HG03442 (cell line): ENCODE measurements at regions not wholly inside any gene's neighbourhood (a gene's known extent, or its start where the extent isn't known, plus 50 kb on each side); places are given as distances from the start of the nearest gene placed in this dataset.

Experiments
- ATAC-seq: cut with Tn5 transposase; IDR thresholded peaks from one replicate; pipeline ENCODE4 v1.9.1; 2021; ENCODE audit warnings: mild to moderate bottlenecking, moderate library complexity; ENCODE audit not compliant: unreplicated experiment

DNA sequence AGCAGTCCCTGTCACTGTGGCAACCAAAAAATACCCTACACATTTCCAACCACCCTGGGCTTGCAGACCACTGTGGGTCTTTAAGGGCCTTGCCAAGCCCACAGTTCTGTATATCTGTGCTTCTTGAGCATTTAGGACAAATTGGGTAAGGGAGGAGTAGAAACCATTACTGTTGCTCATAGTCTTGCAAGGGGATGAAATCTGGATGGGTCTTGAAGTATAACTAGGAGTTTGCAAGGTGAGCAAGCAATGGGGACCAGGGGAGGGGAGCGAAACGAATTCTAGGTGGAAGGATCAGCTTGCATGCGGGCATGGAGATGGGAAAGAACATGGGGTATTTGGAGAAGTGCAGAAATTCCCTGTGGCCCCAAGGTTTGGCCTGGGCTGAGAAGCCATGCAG, 202.9 kb downstream of the RAB11FIP4 start:
- no peak for ATAC-seq

DNA sequence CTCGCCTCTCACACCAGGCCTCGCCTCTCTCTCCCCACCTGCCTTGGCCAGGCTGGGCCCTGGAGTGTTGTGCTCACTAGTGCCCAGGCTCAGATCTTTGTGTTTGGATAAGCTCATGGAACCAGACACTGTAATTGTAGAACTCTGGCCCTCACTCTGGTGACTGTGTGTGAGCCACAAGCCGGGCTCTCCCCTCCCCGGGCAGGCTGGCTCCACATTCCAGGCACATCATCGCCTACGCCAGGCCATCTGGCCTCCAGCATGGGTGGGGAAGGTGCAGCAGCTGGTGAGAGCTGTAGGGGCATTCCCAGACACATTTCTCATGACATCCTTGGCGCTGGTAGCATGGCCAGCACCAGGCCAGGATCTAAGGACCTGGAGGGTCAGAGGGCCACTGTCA, 202.3 kb downstream of the RAB11FIP4 start:
- no peak for ATAC-seq

DNA sequence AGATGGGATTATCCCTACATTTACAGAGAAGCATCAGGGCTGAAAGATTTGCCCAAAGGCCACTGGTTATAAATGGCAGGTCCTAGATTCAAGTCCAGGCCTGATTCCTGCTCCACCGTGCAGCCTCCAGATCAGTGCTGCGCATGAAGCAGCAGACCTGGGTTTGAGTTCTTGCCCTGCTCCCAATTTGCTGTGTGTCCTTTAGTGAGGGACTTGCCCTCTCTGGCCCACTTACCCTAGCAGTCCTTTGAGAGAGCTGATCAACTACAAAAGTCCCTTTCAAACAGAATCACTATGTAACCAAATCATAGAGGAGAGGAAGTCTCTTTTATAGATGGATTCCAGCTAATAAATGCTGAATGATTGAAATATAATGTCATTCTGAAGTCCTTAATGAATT, 200.4 kb downstream of the RAB11FIP4 start:
- ATAC-seq: no peak

DNA sequence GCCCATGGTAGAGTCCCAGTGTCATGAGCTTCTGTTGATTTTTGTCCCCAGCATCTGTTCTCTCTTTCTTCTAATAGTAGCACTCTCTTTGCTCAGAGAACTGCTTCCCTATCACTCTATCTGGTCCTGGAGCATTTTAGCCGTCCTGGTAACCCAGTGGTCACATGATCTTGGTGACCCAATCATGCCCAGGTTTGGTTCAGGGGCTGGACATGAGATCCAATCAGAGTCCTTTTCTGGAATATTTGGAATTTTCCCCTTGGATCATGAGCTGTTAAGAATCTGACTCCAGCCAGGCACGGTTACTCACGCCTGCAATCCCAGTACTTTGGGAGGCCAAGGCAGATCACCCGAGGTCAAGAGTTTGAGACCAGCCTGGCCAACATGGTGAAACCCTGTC, 197.0 kb downstream of the RAB11FIP4 start:
- no peak for ATAC-seq

DNA sequence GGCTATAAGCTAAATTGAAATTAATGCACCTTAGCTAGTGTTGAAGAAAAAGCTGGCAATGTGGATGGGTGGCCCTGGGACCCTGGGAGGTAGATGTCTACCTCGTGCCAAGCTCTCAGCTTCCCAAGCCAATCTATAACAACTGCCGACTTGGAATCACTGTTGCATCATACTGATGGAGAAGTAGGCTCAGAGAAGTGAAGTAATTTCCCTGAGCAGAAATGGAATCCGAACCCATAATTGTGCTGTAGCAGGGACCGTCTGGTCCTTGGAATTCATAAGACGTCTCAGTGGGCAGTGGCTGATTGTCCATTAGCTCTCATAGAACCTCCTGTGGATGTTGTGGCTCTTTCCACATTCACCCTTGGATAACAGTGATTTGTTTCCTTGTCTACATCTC, 196.6 kb downstream of the RAB11FIP4 start:
- ATAC-seq: no peak
